Ishikawa (cell line): ENCODE measurements at regions not wholly inside any gene's neighbourhood (a gene's known extent, or its start where the extent isn't known, plus 50 kb on each side); places are given as distances from the start of the nearest gene placed in this dataset.

ENCODE experiments used
- CEBPB ChIP-seq: IDR thresholded peaks from 2 replicates; pipeline ENCODE4 v1.6.1; 2012
- CREB1 ChIP-seq: IDR thresholded peaks from 2 replicates; pipeline ENCODE4 v1.6.1; 2012; ENCODE audit warnings: low read depth
- EGR1 ChIP-seq: IDR thresholded peaks from 2 replicates; pipeline ENCODE4 v1.6.1; 2012
- EP300 ChIP-seq: IDR thresholded peaks from 2 replicates; pipeline ENCODE4 v1.6.1; 2012; ENCODE audit warnings: borderline replicate concordance
- NFIC ChIP-seq: IDR thresholded peaks from 2 replicates; pipeline ENCODE4 v1.6.1; 2012
- RAD21 ChIP-seq: IDR thresholded peaks from 2 replicates; pipeline ENCODE4 v1.6.1; 2012; ENCODE audit warnings: low read depth
- TAF1 ChIP-seq: IDR thresholded peaks from 2 replicates; pipeline ENCODE4 v1.6.1; 2012; ENCODE audit warnings: low read depth, mild to moderate bottlenecking
- TCF12 ChIP-seq: IDR thresholded peaks from 2 replicates; pipeline ENCODE4 v1.6.1; 2012; ENCODE audit warnings: low read depth
- TEAD4 ChIP-seq: IDR thresholded peaks from 2 replicates; pipeline ENCODE4 v1.6.1; 2012
- YY1 ChIP-seq: IDR thresholded peaks from 2 replicates; pipeline ENCODE4 v1.6.1; 2012; ENCODE audit warnings: low read depth
- TF ChIP-seq, protein P1 (sequence below): IDR thresholded peaks from 2 replicates; pipeline ENCODE4 v1.6.1; 2012
- TF ChIP-seq, protein P2 (sequence below): IDR thresholded peaks from 2 replicates; pipeline ENCODE4 v1.6.1; 2012; ENCODE audit warnings: low read depth, mild to moderate bottlenecking
- TF ChIP-seq, protein P3 (sequence below): IDR thresholded peaks from 2 replicates; pipeline ENCODE4 v1.6.1; 2012

DNA sequence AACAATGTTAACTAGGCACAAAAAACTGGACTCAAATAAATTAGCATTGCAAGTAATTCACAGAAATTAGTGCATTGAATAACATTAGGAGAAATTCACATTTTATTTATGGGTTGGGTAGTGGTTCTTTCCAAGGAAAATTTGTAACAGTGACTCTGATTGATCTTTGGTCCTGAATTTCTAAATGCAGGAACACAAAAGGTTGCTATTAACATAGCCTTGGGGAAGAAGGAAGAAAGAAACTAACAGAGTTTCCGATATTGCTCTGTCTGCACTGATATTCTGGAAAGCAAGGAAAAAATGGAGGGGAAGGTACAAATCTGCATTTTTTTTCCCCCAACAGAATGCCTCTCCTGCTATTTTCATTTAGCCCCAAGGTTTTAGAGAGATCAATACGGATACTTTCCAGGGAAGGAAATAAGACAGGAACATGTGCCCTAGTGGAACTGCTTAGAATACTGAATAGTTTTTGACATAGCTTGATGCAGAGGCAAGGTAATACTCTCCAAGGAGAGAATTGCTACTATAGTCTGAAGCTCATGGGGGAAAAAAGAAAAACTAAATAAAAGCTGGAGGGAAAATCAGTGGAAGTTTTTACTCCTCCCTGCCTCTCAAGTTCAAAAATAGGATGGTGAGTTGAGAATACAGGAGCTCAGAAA is 490.1 kb downstream of the RAPGEF2 start:
- TF ChIP-seq RAD21 (no peak), EP300 (no peak), CEBPB (no peak), EGR1 (no peak), YY1 (no peak), CREB1 (no peak), TEAD4 (no peak), NFIC (no peak), TAF1 (no peak), TCF12 (no peak)
- TF ChIP-seq, protein P1, sequence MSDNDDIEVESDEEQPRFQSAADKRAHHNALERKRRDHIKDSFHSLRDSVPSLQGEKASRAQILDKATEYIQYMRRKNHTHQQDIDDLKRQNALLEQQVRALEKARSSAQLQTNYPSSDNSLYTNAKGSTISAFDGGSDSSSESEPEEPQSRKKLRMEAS, result no peak
- TF ChIP-seq, protein P2, sequence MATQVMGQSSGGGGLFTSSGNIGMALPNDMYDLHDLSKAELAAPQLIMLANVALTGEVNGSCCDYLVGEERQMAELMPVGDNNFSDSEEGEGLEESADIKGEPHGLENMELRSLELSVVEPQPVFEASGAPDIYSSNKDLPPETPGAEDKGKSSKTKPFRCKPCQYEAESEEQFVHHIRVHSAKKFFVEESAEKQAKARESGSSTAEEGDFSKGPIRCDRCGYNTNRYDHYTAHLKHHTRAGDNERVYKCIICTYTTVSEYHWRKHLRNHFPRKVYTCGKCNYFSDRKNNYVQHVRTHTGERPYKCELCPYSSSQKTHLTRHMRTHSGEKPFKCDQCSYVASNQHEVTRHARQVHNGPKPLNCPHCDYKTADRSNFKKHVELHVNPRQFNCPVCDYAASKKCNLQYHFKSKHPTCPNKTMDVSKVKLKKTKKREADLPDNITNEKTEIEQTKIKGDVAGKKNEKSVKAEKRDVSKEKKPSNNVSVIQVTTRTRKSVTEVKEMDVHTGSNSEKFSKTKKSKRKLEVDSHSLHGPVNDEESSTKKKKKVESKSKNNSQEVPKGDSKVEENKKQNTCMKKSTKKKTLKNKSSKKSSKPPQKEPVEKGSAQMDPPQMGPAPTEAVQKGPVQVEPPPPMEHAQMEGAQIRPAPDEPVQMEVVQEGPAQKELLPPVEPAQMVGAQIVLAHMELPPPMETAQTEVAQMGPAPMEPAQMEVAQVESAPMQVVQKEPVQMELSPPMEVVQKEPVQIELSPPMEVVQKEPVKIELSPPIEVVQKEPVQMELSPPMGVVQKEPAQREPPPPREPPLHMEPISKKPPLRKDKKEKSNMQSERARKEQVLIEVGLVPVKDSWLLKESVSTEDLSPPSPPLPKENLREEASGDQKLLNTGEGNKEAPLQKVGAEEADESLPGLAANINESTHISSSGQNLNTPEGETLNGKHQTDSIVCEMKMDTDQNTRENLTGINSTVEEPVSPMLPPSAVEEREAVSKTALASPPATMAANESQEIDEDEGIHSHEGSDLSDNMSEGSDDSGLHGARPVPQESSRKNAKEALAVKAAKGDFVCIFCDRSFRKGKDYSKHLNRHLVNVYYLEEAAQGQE, result no peak
- TF ChIP-seq, protein P3, sequence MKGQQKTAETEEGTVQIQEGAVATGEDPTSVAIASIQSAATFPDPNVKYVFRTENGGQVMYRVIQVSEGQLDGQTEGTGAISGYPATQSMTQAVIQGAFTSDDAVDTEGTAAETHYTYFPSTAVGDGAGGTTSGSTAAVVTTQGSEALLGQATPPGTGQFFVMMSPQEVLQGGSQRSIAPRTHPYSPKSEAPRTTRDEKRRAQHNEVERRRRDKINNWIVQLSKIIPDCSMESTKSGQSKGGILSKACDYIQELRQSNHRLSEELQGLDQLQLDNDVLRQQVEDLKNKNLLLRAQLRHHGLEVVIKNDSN, result no peak
